ENCODE measurements at regions not wholly inside any gene's neighbourhood (a gene's known extent, or its start where the extent isn't known, plus 50 kb on each side); places are given as distances from the start of the nearest gene placed in this dataset.

GRCh38 chr10:15453457-15453856, 82.4 kb upstream of the FAM171A1 start:
- no peak overlapping the region for H3K27ac ChIP-seq
- TF ChIP-seq ZFX (IDR thresholded peaks at IDR 0.05; ENCODE audit: borderline replicate concordance) = no peak
- no peak for TF ChIP-seq CTCF (IDR thresholded peaks at IDR 0.05)

GRCh38 chr10:15452545-15452944, 81.5 kb upstream of the FAM171A1 start:
- no peak overlapping the region for H3K27ac ChIP-seq
- no peak for TF ChIP-seq ZFX (IDR thresholded peaks at IDR 0.05; ENCODE audit: borderline replicate concordance)
- no peak for TF ChIP-seq CTCF (IDR thresholded peaks at IDR 0.05)

GRCh38 chr10:15451137-15452094, 80.3 kb upstream of the FAM171A1 start:
- TF ChIP-seq ZFX (IDR thresholded peaks at IDR 0.05; ENCODE audit: borderline replicate concordance) = no peak
- TF ChIP-seq CTCF (IDR thresholded peaks at IDR 0.05) = no peak
- no peak overlapping the region for H3K27ac ChIP-seq

- TF ChIP-seq ZFX (IDR thresholded peaks at IDR 0.05; ENCODE audit: borderline replicate concordance) (no peak), CTCF (IDR thresholded peaks at IDR 0.05) (no peak)
- no peak overlapping the region for H3K27ac ChIP-seq
Measured at GRCh38 chr10:15448598-15448997, 77.5 kb upstream of the FAM171A1 start.

- TF ChIP-seq CTCF (IDR thresholded peaks at IDR 0.05) (no peak), ZFX (IDR thresholded peaks at IDR 0.05; ENCODE audit: borderline replicate concordance) (no peak)
- peak overlapping the region; percentile 81; the same call in 1 of the 2 replicates for H3K27ac ChIP-seq
Measured at GRCh38 chr10:15445006-15445390, 73.9 kb upstream of the FAM171A1 start.

- peak overlapping the region; percentile 81 for H3K27ac ChIP-seq
- TF ChIP-seq CTCF (IDR thresholded peaks at IDR 0.05) = no peak
- no peak for TF ChIP-seq ZFX (IDR thresholded peaks at IDR 0.05; ENCODE audit: borderline replicate concordance)
Measured at GRCh38 chr10:15444105-15445005, 73.3 kb upstream of the FAM171A1 start.

Data from 22Rv1 (cell line).